Type B pancreatic cell (in vitro differentiated cells): ENCODE measurements at regions not wholly inside any gene's neighbourhood (a gene's known extent, or its start where the extent isn't known, plus 50 kb on each side); places are given as distances from the start of the nearest gene placed in this dataset.
"Not testable (repeated sequence)": the region's sequence is repeated elsewhere in the genome, so short reads cannot be mapped to it uniquely, and the experiment has no call there.

Experiments
- DNase-seq: peaks from one replicate; pipeline ENCODE4 v3.0.0; 2021; ENCODE audit warnings: mixed read lengths; ENCODE audit not compliant: unreplicated experiment; ENCODE audit errors: extremely low spot score
- H3K27ac Mint-ChIP-seq: 2 replicates; pipeline ENCODE4 v1.8.0; 2021; ENCODE audit warnings: mild to moderate bottlenecking, mixed read lengths
- H3K27me3 Mint-ChIP-seq: 2 replicates; pipeline ENCODE4 v1.8.0; 2021; ENCODE audit warnings: mixed read lengths
- H3K36me3 Mint-ChIP-seq: 2 replicates; pipeline ENCODE4 v1.8.0; 2021; ENCODE audit warnings: mixed read lengths
- H3K4me1 Mint-ChIP-seq: one replicate; pipeline ENCODE4 v1.8.0; 2021; ENCODE audit warnings: mixed read lengths; ENCODE audit not compliant: unreplicated experiment
- H3K4me3 Mint-ChIP-seq: 2 replicates; pipeline ENCODE4 v1.8.0; 2021; ENCODE audit warnings: mild to moderate bottlenecking, mixed read lengths
- H3K9me3 Mint-ChIP-seq: 2 replicates; pipeline ENCODE4 v1.8.0; 2021; ENCODE audit warnings: mixed read lengths
- TF ChIP-seq, protein P1 (sequence below): fragments of 200-600 bp; sonication (generic); conservative IDR thresholded peaks from 2 replicates; pipeline ENCODE4 v1.5.0; 2021; ENCODE audit warnings: antibody characterized with exemption, mild to moderate bottlenecking

DNA sequence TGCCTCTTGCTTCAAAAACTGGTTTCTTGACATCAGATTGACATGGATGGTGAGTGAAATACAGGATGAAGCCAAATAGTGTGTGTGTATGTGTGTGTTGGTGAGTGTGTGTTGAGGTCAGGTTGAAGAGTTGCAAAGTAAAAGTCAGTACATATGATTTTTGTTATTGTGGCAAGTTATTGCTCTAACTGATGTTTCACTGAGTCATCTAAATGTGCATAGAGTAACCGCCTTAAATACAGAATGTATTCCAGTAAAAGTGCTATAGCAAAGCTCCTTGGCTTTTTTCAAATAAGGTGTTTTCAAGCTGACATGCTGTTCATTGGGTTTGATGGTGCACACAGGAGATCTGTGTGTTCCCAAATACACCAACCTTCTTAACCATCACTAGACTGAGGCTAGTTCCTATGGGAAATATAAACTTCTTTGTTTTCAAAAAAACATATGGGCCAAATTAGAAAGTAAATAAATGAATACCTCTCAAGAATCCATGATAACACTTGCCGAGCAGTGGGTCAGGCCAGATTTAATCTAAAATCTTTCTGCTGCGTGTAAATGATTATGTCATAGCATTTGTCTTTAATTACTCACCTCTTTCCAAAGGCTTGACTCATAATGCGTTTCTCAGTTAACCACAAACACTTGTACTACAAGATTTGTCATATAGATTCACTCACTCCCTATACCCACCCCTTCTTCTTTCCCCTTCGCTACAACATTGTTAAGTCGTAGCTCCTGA is 151.1 kb downstream of the LYPLAL1 start:
- Mint-ChIP-seq H3K9me3 (peaks cover 7% of the 10 kb centered on the region), H3K27ac (no peak overlapping the region), H3K4me1 (peaks cover 26% of the 10 kb centered on the region), H3K27me3 (no peaks in the 10 kb centered on the region), H3K36me3 (peaks cover 4% of the 10 kb centered on the region), H3K4me3 (no peak overlapping the region)
- DNase-seq, result no peak
- TF ChIP-seq, protein P1, sequence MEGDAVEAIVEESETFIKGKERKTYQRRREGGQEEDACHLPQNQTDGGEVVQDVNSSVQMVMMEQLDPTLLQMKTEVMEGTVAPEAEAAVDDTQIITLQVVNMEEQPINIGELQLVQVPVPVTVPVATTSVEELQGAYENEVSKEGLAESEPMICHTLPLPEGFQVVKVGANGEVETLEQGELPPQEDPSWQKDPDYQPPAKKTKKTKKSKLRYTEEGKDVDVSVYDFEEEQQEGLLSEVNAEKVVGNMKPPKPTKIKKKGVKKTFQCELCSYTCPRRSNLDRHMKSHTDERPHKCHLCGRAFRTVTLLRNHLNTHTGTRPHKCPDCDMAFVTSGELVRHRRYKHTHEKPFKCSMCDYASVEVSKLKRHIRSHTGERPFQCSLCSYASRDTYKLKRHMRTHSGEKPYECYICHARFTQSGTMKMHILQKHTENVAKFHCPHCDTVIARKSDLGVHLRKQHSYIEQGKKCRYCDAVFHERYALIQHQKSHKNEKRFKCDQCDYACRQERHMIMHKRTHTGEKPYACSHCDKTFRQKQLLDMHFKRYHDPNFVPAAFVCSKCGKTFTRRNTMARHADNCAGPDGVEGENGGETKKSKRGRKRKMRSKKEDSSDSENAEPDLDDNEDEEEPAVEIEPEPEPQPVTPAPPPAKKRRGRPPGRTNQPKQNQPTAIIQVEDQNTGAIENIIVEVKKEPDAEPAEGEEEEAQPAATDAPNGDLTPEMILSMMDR, result no peak

GRCh38 chr1:219324171-219324570 is 150.5 kb downstream of the LYPLAL1 start:
- Mint-ChIP-seq H3K36me3 (peaks cover 4% of the 10 kb centered on the region), H3K9me3 (peaks cover 7% of the 10 kb centered on the region), H3K27me3 (no peaks in the 10 kb centered on the region), H3K4me3 (no peak overlapping the region), H3K27ac (no peak overlapping the region), H3K4me1 (peaks cover 26% of the 10 kb centered on the region)
- DNase-seq, result no peak
- TF ChIP-seq, protein P1, result no peak

DNA sequence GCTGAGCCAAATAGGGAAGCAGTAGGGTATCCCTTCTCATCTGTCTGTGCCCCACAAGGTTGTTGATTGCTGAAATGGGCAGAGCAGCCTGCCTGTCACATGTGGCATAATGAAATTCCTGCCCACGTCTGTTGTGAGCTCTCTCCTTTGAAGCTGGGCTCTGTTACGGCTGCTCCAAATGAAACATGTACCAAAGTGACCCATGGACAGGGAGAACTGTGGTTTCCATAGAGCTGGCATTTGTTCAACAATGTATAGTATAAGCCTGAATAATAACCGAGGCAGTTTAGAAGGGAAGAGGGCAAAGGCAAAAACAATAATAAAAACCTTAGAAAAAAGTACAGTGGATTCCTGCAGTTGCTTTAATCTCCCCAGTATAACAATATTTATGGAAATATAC is 149.7 kb downstream of the LYPLAL1 start:
- H3K27ac Mint-ChIP-seq, result no peak overlapping the region

GRCh38 chr1:219322766-219323165 is 149.1 kb downstream of the LYPLAL1 start:
- Mint-ChIP-seq H3K36me3 (no peaks in the 10 kb centered on the region), H3K27me3 (no peaks in the 10 kb centered on the region), H3K27ac (no peak overlapping the region)

More for the DNA sequence above, 149.7 kb downstream of the LYPLAL1 start:
- Mint-ChIP-seq H3K4me3 (no peak overlapping the region), H3K36me3 (peaks cover 4% of the 10 kb centered on the region), H3K4me1 (peaks cover 26% of the 10 kb centered on the region), H3K9me3 (peaks cover 7% of the 10 kb centered on the region), H3K27me3 (no peaks in the 10 kb centered on the region)
- no peak for DNase-seq
- TF ChIP-seq, protein P1, result no peak

GRCh38 chr1:219320563-219320962 is 146.9 kb downstream of the LYPLAL1 start:
- H3K27ac Mint-ChIP-seq, H3K27me3 Mint-ChIP-seq, H3K4me3 Mint-ChIP-seq, H3K9me3 Mint-ChIP-seq, DNase-seq, H3K36me3 Mint-ChIP-seq: not testable (repeated sequence)
- peaks cover 26% of the 10 kb centered on the region for H3K4me1 Mint-ChIP-seq

More at GRCh38 chr1:219322766-219323165, 149.1 kb downstream of the LYPLAL1 start:
- peaks cover 26% of the 10 kb centered on the region for H3K4me1 Mint-ChIP-seq
- peaks cover 1% of the 10 kb centered on the region for H3K9me3 Mint-ChIP-seq
- TF ChIP-seq, protein P1, result no peak
- no peak overlapping the region for H3K4me3 Mint-ChIP-seq
- no peak for DNase-seq

DNA sequence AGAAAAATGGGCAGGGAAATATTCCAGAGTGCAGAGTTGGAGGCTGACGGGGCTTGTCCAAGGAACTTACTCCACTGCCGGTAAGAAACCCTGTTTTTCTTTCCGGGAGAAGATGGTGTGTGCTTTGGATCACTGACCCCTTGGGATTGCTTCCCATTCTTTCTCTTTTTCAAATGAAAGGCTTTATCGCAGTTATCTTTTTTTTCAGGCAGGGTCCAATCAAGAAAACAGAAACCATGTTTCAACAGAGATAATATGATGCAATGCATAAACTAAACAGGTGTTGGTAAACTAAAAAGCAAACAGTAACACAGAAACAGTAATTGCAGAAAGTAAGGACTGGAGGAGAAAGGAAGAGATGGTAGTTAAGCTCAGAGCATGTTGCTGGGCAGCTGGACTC is 145.1 kb downstream of the LYPLAL1 start:
- no peaks in the 10 kb centered on the region for H3K27me3 Mint-ChIP-seq
- H3K4me1 Mint-ChIP-seq, result peaks cover 18% of the 10 kb centered on the region
- TF ChIP-seq, protein P1, result no peak
- no peak overlapping the region for H3K4me3 Mint-ChIP-seq
- DNase-seq, result no peak
- no peak overlapping the region for H3K27ac Mint-ChIP-seq
- peaks cover 4% of the 10 kb centered on the region for H3K36me3 Mint-ChIP-seq
- no peaks in the 10 kb centered on the region for H3K9me3 Mint-ChIP-seq
